HepG2 (cell line): ENCODE measurements at regions not wholly inside any gene's neighbourhood (a gene's known extent, or its start where the extent isn't known, plus 50 kb on each side); places are given as distances from the start of the nearest gene placed in this dataset.

Experiments
- CHD2 ChIP-seq: IDR thresholded peaks from 2 replicates; pipeline ENCODE4 v1.6.1; 2011; ENCODE audit warnings: low read depth, low read length, improper control_type of control experiment
- GLI4 ChIP-seq: sonication (generic); formaldehyde crosslinking; IDR thresholded peaks from 2 replicates; pipeline ENCODE4 v1.5.1; 2020; ENCODE audit warnings: missing genetic modification reagents, mild to moderate bottlenecking, moderate library complexity, borderline replicate concordance
- ISL2 ChIP-seq: sonication (generic); formaldehyde crosslinking; IDR thresholded peaks from 2 replicates; pipeline ENCODE4 v1.5.0; 2020; ENCODE audit warnings: missing genetic modification reagents
- LCORL ChIP-seq, 2 experiments: fragments of 450-650 bp in 1 of 2; sonication (generic) in 1 of 2; formaldehyde crosslinking in 1 of 2; IDR thresholded peaks; 2 replicates each; pipeline versions ENCODE4 v1.5.0 to v1.6.1; 2017 to 2020; ENCODE audit warnings: antibody characterized with exemption in 1 of 2, missing genetic modification reagents in 1 of 2
- MAX ChIP-seq: IDR thresholded peaks from 2 replicates; pipeline ENCODE4 v1.6.1; 2012; ENCODE audit warnings: inconsistent platforms
- POLR2A ChIP-seq, 2 experiments: IDR thresholded peaks; 2 replicates each; pipeline ENCODE4 v1.6.1; 2011; ENCODE audit warnings: low read depth in 2 of 2, low read length in 2 of 2, mild to moderate bottlenecking in 1 of 2, moderate library complexity in 1 of 2; ENCODE audit not compliant: insufficient read depth in 1 of 2
- ZBTB43 ChIP-seq: sonication (generic); formaldehyde crosslinking; conservative IDR thresholded peaks from 2 replicates; pipeline ENCODE4 v1.4.0; 2020; ENCODE audit warnings: missing genetic modification reagents
- ZNF432 ChIP-seq: sonication (generic); formaldehyde crosslinking; IDR thresholded peaks from 2 replicates; pipeline ENCODE4 v1.5.0; 2020; ENCODE audit warnings: missing genetic modification reagents, mild to moderate bottlenecking, borderline replicate concordance

GRCh38 chr16:8510160-8510559, 80.2 kb downstream of the TMEM114 start:
- TF ChIP-seq ZBTB43 (CRISPR knock-in tag) (no peak), ZNF432 (CRISPR knock-in tag) (no peak), CHD2 (no peak), GLI4 (CRISPR knock-in tag) (no peak), MAX (no peak), LCORL (IDR thresholded peaks at IDR 0.05) (no peak), LCORL (CRISPR knock-in tag; IDR thresholded peaks at IDR 0.05) (no peak), POLR2A (IDR thresholded peaks at IDR 0.05; ENCODE audit: insufficient read depth in 1 of 2, low read depth in 2 of 2, low read length in 2 of 2) (no peak), ISL2 (CRISPR knock-in tag) (no peak)
